NCI-H2171 treated with DMSO at 0.1 percent for 48 hours (cell line): ENCODE measurements at regions not wholly inside any gene's neighbourhood (a gene's known extent, or its start where the extent isn't known, plus 50 kb on each side); places are given as distances from the start of the nearest gene placed in this dataset.
"Not testable (repeated sequence)": the region's sequence is repeated elsewhere in the genome, so short reads cannot be mapped to it uniquely, and the experiment has no call there.

ENCODE experiments used
- DNase-seq: peaks from one replicate; lab custom pipeline; 2025; lab: John Stamatoyannopoulos, UW

DNA sequence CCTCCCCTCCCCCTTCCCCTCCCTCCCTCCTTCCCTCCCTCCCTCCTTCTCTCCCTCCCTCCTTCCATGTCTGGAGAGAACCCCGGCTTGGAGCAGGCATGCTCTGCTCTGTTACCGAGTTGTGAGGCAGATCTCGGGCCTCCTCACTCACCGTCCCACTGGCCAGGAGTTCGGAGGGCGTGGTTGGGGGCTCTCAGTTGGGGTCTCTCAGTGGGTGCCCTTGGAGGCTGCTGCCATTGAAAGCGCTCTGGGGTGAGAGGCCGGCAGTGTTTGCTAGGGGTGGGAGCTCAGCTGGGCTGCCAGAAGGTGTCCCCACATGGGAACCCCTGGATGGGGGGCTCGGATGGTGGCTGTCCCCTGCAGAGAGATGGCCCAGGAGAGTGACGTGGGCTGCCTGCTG is 101.1 kb upstream of the LRPAP1 start:
- DNase-seq = not testable (repeated sequence)

DNA sequence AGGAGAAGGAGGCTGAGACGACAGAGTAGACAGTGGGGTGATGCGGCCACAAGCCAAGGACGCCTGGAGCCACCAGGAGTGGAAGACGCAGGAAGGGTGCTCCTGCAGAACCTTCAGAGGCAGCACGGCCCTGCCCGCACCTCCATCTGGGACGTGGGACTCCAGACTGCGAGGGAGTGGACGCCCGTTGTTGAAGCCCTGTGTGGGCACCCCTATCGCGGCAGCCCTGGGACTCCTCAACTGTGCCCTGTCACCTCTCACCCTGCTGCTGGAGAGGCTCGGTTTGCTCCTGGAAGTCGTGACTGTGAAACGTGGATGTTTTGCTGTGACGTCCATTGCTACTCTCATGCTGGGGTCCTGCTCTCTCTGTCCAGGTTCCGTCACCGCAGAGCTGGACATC is 100.6 kb upstream of the LRPAP1 start:
- DNase-seq = not testable (repeated sequence)

DNA sequence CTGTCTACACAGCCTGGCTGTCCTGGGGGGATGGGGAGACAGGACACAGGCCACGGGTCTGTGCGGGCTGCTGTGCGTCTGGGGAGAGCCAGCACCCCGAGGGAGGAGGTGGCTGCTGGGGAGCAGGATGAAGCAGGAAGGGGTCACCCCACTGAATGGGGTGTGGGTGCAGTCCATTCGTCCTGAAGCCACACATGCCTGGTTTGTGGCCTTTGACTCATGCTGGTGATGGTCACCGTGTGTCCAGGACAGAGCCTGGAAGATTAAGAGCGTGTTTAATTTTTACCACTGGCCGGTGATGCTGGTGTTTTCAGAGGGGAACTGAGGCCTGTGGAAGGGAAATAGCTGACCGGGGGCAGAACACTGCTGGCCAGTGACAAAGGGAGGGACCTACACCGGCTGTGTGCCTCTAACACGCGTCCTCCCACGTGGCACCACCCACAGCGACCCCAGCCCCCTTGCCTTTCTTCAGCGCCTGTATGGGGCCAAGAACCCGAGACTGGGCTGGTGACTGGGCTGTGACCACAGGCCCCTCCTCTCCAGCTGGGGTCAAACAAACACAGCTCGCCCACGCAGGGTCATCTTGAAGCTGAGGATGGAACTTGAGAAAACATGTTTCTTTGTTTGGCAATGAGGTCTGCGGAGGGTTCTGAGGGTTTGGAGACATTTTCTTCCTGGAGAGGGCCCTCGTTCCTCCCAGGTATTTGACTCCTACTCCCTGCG is 99.5 kb upstream of the LRPAP1 start:
- DNase-seq = not testable (repeated sequence)

DNA sequence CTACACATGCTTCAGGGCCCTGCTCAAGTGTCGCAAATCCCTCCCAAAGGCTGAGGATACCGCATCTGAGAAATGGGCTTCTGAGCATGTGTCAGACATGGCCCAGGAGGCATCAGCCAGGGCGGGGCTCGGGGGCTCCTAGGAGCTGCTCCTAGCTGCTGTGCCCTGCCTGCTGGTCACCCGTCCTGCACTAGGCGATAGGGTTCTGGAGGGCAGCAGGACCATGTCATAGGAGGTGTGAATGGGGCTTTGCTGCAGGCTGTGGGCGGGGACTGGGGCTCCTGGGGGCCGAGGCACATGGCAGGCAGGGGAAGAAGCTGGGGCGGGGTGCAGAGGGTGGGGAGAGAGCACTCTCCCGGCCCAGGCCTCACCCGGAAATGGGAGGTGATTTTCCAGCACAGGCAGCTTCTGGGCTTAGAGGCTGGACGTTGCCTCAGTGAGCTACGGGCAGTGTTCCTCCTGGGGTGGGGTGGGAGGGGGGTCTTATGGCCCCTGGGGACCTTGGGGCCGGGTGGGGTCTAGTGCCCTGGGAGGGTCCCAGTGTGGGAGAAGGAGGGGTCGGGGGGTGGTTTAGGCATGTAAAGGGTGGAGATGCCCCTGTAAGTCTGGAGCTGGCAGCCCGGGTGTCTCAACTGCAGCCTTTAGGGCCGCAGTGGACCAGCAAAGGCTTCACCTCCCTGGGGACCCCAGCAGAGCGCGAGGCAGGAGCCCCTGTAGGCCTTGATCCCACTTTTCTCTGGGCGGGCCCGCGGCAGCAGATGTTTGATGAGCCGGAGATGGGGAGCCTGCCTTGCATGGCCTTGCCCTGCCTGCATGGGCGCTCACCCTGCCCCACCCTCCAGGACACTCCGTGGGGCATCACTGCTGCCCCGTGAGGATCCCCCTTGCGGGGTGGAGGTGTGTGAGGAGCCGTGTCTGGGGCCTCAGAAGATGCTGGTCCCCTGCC is 98.6 kb upstream of the LRPAP1 start:
- DNase-seq = no peak

DNA sequence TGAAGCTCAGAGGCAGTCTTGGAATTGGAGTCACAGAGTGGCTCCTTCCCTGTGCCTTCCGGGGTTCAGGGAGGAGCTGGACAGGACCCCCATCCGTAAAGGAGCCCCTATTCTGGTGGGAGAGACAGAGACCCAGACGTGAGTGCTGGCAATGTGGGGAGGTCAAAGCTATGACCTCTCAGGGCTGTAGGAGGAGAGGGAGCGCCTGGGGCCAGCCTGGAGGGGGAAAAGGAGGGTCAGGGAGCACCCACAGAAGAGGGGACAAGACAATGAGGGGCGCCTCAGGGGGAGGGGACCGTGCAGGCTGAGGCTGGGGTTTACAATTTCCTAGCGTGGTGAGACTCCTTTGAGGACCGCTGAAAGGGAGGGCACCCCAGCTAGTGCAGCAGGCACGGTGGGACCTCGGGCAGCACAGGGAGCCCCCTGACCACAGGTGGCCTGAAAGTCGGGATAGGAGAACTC is 97.9 kb upstream of the LRPAP1 start:
- no peak for DNase-seq

DNA sequence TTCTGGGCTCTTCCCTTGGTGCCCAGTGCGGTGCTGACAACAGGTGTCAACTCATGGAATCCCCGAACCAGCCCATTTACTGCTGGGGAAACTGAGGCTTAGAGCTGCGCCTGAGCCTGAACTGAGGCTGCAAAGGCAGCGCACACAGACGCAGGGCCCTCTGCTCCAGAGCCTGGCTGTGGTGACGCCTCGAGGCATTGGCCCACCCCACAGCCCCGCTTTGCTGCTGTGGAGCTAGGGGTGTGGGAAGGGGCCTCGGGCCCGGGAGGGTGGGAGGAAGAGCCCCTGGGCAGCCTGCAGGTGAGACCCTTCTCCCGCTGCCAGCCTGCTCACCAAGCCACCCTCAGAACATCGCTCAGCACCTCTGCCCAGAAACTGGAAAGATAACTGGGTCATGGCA is 97.4 kb upstream of the LRPAP1 start:
- DNase-seq = no peak

DNA sequence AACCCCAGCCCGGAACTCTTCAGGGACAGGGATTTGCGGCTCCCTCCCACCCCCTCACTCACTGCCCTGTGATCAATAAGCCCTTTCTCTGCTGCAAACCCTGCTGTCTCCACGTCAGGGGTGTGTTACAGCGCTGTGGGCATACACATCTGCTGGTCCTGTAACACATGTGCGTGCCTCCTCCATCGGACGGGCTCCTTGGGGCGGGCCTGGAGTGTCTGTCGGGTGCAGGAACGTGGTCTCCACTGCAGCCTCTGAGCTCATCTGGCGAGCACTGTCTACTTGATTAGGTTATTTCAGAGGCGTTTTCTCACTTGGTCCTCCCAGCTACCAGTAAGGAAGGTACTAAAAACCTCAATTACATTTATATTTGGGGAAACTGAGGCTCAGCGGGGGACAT is 97.0 kb upstream of the LRPAP1 start:
- DNase-seq = not testable (repeated sequence)

DNA sequence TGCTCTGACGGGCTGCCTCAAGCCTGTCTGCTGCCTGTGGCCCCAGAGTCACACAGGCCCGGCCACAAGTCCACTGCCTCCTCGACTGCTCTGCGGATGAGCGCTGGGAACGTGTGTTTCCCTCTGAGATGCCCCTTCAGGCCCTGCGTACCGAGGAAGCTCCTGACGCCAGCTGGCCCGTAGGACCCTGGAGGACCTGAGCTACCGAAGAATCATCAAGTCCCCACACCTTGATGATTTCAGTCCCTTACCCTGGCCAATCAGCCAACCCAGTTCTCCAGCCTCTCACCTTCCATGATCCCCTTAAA is 96.6 kb upstream of the LRPAP1 start:
- no peak for DNase-seq

DNA sequence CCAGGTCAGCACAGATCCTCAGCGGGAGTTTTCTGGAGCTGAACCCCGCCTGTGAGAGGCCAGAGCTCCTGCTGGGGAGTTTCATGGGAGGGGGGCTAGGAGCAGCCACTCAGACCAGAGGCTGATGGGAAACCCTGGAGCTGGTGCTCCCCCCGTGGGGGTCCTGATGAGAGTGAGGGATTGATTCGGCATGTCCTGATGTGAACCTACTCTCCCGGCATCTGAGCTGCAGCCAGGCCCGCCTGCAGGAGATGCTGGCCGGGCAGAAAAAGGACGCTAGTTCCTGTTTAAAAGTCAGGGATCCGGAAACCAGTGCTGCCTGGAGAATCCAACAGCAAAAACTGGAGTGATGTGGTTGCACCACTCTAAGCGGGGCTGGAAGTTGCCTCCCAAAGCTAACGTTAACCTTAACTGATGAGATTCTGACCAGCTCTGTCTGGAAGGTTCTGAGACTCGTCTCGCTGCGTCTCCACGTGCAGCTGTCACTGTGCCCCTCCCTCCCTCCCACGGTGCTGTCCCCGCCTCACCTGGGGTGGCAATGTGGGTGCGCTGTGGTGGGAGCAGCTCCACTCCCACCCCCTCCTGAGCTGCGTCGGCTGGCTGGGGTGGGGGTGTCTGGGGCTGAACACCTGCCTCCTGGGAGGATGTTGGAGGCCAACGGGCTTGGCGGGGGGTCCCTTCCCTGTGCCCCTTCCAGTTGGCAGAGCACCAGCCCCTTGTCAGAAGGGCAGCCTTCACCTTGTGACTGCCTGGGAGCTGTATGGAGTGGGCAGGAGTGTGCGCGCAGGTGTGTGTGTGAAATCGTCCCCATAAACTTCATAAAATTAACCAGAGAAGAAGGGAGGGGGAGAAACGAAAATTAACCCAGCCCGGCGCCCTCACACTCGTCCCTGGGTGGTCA is 96.0 kb upstream of the LRPAP1 start:
- DNase-seq = not testable (repeated sequence)

DNA sequence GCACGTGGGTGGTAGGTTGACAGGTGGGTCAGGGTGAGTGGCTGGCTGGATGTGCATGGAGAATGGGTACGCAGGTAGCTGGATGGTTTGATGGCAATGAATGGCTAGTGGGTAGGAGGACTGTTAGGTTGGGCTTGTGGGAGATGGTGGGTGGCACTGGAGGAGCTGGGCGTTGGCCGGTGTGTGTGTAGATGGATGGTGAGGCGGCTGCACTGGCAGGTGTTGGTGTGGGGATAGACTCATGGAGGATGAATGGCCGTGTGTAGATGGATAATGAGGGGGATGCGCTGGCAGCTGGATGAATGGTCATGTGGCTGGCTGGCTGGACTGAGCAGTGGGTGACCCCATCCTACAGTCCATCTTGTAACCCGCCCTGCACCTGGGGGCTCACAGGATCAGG is 95.2 kb upstream of the LRPAP1 start:
- DNase-seq = not testable (repeated sequence)

DNA sequence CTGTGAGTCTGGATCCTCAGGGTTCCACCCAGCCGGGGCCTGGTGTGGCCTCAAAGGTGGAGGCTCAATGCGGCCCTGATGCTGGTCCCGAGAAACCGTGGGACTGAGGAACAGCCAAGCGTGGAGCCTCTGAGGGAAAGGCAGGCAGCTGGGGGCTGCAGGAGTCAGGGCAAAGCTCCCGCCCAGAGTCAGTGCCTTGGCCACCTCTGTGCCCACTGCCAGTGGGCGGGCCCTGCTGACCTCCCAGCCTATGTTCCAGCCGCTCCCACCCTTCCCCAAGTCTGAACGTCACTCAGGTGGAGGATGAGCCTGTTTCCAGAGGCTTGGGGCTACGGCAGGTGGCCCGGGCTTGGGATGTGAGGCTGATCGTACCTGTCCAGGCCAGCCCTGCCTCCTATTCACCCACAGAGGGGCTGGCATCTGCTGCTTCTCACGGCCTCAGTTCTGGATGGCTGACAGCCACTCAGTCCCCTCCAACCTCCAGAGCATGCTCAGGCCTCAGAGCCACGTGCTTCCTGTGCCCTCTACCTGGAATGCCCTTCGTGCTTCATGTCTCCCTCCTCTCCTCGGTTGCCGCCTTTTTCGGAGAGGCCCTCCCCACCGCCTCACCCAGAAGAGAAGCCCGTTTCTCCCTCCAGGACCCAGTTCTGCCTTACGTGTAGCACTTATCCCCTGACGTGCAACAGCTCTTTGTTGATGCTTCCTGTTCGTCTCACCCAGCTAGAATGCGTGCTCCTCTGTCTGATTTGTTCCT is 94.1 kb upstream of the LRPAP1 start:
- DNase-seq = peak; percentile 37

DNA sequence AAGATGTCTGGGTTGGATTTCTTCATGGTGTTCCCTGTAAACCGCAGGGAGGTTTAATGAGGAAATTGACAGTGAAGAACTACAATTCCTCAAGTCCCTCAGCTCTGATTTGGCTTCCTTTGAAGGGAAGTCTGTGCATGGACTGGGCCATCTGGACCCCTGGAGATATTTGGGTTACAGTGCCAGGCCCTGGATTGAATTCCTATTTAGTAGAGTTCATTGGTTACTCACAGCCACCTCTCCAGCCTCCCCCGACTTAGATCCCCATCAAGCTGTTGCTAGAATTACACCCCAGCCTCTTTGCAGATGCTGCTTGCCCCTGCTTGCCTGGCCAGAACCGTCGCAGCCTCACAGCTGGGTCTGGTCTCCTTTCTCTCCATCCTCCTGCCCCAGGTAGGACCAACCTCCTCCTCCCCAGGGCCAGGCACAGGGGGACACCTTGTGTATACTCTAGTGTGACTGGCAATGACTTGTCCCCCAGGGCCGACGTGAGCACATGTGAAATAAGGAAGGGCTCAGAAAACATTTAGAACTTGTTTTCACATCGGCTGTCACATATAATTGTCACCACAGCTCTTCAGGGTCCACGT is 93.2 kb upstream of the LRPAP1 start:
- DNase-seq = peak; percentile 57

DNA sequence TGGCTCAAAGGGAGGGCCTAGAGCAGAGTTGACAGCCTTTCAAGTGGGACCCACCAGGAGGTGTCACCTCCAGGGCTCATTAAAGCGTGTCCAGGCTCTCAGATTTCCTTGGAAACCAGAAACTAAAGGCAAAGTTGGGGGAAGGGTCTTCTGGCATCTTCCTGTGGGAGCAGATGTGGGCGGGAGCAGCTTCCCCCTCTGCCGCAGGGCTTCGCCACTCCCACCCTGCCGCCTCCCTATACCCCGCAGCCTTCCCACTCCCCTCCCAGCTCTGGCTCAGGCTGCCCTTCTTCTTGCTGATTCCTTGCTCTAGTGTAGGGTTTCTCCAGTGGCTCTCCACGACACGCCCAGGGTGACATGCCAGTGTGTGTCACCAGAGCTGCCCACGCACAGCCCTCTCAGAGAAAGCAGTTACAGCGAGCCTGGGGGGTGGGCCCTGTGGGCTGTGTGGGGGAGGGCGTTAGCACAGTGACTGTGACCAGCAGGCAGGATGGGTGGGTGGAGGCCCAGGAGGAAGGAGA is 91.6 kb upstream of the LRPAP1 start:
- peak; percentile 10 for DNase-seq

DNA sequence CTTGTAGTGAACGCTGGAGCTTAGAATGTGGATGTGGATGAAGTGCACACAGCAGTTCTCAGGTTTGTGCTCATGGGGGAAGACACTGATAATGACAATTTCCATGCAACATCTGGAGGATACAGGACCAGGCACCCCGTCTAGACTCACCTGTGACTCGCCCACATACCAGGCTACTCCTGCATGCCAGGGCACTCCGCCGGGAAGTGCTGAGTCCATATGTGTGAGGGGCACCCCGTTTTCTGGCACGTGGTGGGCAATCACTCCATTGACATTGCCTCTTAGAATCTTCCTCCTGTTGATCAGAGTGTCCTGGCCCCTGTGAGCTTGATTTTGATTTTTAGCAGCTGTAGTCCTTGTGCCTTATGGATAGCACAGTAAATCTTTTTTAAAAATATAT is 90.9 kb upstream of the LRPAP1 start:
- DNase-seq = no peak

DNA sequence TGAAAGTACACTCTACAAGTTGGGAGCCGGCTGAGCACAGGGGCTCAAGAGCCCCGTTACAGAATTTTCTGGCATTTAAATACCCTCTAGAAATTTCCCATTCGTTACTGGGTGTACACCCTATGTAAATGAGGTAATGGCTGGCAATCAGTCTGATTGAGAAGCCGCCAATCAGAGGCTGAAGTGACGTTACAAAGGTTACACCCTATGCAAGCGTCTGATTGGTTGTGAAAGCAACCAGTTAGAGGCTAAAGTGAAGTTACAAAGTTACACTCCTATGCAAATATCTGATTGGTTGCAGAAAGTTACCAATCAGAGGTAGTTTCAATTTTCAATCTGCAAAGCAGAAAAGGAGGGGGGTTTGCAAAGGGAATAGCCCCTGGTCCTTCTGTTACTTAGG is 88.1 kb upstream of the LRPAP1 start:
- not testable (repeated sequence) for DNase-seq

DNA sequence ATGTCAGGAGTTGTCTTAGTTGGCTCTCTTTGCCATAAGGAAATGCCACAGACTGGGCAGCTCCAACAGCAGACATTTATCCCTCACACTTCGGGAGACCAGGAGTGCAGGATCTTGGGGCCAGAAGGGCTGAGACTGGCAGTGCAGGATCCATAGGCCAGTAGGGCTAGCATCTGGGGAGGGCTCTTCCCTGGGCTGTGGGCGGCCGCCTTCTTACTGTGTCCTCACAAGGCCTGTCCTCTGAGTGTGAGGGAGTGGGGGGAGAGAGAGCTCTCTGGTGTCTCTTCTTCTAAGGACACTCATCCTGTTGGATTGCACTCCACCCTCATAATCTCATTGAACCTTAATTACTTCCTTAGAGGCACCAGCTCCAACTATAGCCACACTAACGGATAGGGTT is 87.5 kb upstream of the LRPAP1 start:
- DNase-seq = not testable (repeated sequence)

DNA sequence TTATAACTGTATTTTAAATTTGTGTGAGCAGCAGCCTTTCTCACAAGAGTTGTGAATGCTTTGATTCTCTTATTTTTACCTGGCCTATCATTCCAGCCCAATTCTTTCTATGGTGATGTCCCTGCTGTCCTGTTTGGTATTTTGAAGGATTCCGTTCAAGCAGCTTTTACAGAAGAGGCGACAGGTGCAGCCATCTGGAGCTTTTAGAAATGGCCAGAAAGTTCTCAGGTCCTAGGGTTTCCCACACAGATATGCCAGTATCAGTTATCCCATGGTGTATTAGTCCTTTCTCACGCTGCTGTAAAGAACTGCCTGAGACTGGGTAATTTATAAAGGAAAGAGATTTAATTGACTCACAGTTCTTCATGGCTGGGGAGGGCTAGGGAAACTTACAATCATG is 86.1 kb upstream of the LRPAP1 start:
- DNase-seq = not testable (repeated sequence)

DNA sequence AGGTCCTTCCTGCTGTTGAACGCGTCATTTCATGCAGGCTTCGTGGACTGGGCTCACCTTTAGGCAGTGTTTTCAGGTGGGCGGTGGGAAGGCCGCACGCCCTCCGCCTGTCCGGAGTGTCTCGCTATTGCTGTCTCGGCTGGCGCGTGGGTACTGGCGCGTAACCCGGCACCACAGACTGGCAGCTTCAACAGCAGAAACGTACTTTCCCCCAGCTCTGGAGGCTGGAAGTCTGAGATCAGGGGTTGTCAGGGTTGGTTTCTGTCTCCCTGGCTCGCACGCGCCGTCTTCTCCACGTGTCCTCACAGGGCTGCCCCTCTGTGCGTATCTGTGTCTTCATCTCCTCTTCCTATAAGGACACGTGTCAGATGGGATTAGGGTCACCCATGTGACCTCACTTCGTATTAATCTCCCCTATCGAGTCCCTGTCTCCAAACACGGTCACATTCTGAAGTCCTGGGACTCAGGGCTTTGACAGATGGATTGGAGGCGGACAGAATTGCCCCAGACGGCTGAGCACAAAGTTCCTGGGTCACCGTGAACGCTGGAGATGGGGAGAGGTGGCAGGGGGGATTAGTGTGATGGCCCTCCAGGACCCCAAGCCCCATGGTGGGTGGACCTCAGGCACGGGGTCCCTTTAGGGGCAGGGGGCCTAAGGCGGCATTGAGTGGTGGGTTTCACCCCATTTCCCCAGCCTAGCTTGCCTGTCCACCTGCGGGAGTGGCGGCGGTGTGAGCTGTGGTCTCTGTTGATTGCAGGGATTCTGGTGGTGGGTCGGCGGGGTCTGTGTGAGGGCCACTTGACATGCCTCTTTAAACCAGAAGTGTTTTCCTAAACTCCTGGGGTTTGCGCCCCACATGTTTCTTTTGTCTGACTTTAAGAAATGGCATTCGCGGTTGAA is 83.4 kb upstream of the LRPAP1 start:
- DNase-seq = no peak

DNA sequence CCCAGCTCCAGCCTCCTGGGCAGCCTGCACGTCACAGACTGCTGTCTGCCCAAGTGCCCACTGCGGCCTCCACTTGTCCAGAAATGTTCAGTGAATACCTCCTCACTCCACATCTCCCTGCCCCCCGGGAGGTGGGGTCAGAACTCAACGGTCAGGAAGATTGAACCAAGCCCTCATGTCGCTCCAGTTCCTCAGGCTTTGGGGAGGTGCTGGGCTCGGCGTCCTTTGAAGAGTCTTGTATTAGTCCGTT is 82.4 kb upstream of the LRPAP1 start:
- no peak for DNase-seq
